ENCODE measurements at regions not wholly inside any gene's neighbourhood (a gene's known extent, or its start where the extent isn't known, plus 50 kb on each side); places are given as distances from the start of the nearest gene placed in this dataset.

DNA sequence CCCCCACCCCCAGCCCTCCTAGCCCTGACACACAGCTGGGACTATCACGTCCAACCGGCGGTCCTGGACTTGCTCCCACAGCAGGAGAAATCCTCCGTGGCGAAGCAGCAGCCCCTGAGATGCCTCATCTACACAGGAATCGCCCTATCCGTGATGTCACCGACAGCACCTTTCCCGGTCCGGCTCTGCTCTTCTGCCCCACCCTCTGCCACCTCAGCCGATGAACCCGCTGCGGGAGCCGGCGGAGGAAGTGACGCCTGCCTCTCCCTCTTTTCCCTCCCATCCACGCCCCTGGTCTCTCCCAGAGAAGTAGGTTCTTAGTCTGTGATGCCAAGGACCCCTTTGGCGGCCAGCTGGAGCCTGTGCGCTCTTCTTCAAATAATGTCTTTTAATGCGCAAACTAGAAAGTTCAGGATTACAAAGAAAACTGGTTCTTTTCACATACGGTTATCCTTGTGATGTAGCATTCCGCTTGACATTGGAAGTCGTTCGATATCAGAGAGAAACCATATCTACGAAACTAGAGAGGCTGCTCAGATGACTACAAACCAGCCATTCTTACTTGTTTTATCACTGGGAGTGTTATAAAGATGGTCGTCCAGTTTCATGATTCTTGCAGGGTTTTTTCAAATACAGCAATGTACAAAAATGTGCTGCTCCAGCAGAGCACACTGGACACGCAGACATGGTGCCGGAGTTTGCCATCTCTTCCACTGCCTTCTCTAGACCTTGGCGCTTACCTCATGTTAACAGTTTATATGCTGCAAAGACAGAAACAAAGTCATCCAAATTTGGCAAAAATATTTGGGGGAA is 120.3 kb downstream of the PPIAL4G start:
- no peak for FAIRE-seq

More for the DNA sequence above, 120.3 kb downstream of the PPIAL4G start:
- 48% methylated on average over 29 of the region's 29 CpGs for WGBS (ENCODE audit: insufficient coverage, insufficient replicate concordance, low lambda C conversion rate, missing lambda C conversion rate)
- Histone ChIP-seq H3K4me2 (ENCODE audit: control insufficient read depth, insufficient read depth) (no peak overlapping the region), H3K4me3 (no peak overlapping the region), H3K36me3 (ENCODE audit: control insufficient read depth in 2 of 2, insufficient read depth in 2 of 2, low read length in 1 of 2) (no peaks in the 10 kb centered on the region), H3K79me2 (ENCODE audit: control insufficient read depth, insufficient read depth, low read length) (no peaks in the 10 kb centered on the region), H2AFZ (ENCODE audit: control insufficient read depth, low read depth, low read length) (no peak overlapping the region), H3K9me3 (replicated peaks; ENCODE audit: control insufficient read depth, insufficient read depth, low read length) (no peaks in the 10 kb centered on the region; the same call in 2 of the 3 replicates), H4K20me1 (ENCODE audit: control insufficient read depth, insufficient read depth) (no peaks in the 10 kb centered on the region; the same call in 1 of the 2 replicates), H3K27me3 (replicated peaks in 1 of 2; ENCODE audit: control insufficient read depth in 2 of 2, insufficient read depth in 2 of 2, low read length in 1 of 2) (peaks cover 5 to 8% of the 10 kb centered on the region in 2 experiments; a peak in 3 of 4 replicates), H3K27ac (ENCODE audit: control insufficient read depth, insufficient read depth) (no peak overlapping the region), H3K4me1 (ENCODE audit: control insufficient read depth, insufficient read depth, low read length) (no peaks in the 10 kb centered on the region), H3K9ac (ENCODE audit: control insufficient read depth, insufficient read depth, low read length) (no peak overlapping the region)
- CTCF ChIA-PET: no interaction called here
- ATAC-seq: no peak
- intact Hi-C loops (cut with micrococcal nuclease; ENCODE audit: unreplicated experiment): no loop called here
- TF ChIP-seq BCL3 (IDR thresholded peaks at IDR 0.05; ENCODE audit: borderline replicate concordance, insufficient read depth, low read depth, low read length, poor library complexity, severe bottlenecking) (no peak), USF2 (IDR thresholded peaks at IDR 0.05; ENCODE audit: borderline replicate concordance, low read depth, low read length) (no peak), EED (IDR thresholded peaks at IDR 0.05; ENCODE audit: low read depth) (no peak), ZNF24 (IDR thresholded peaks at IDR 0.05) (no peak), ESRRA (IDR thresholded peaks at IDR 0.05; ENCODE audit: low read length) (no peak), PAX5 (IDR thresholded peaks at IDR 0.05; ENCODE audit: borderline replicate concordance, low read depth, low read length) (no peak), ZBTB40 (IDR thresholded peaks at IDR 0.05; ENCODE audit: borderline replicate concordance) (no peak), ETV6 (conservative IDR thresholded peaks at IDR 0.05 in 1 of 2, IDR thresholded peaks at IDR 0.05 in 1 of 2; ENCODE audit: borderline replicate concordance in 1 of 2, low read depth in 1 of 2) (no peak), TCF12 (IDR thresholded peaks at IDR 0.05; ENCODE audit: low read depth, low read length) (no peak), CBFB (IDR thresholded peaks at IDR 0.05; ENCODE audit: low read depth) (no peak), BCL11A (IDR thresholded peaks at IDR 0.05; ENCODE audit: low read depth, low read length) (no peak), POLR2AphosphoS5 (IDR thresholded peaks at IDR 0.05; ENCODE audit: low read length) (no peak), YBX1 (IDR thresholded peaks at IDR 0.05) (no peak), NFXL1 (IDR thresholded peaks at IDR 0.05; ENCODE audit: borderline replicate concordance) (no peak), STAT3 (IDR thresholded peaks at IDR 0.05; ENCODE audit: low read depth, low read length) (no peak), ZZZ3 (IDR thresholded peaks at IDR 0.05; ENCODE audit: control insufficient read depth, insufficient read length, low read depth) (no peak)
- SMC1A ChIA-PET (ENCODE audit: uncharacterized antibody, unreplicated experiment): no interaction called here
- POLR2A ChIA-PET: no interaction called here
- no TSS peak for BruUV-seq (replicated peaks)
- in situ Hi-C loops (cut with MboI): no loop called here
- RAD21 ChIA-PET (ENCODE audit: unreplicated experiment): no interaction called here
- DNase-seq (ENCODE audit: low read depth, low spot score): no peak
